ENCODE measurements at regions not wholly inside any gene's neighbourhood (a gene's known extent, or its start where the extent isn't known, plus 50 kb on each side); places are given as distances from the start of the nearest gene placed in this dataset.

- Histone ChIP-seq H3K36me3 (no peaks in the 10 kb centered on the region), H3K9me3 (no peaks in the 10 kb centered on the region), H3K4me1 (no peaks in the 10 kb centered on the region), H3K27ac (no peak overlapping the region), H3K4me3 (no peak overlapping the region), H3K27me3 (no peaks in the 10 kb centered on the region)
- 87 to 90% methylated on average over 6 of the region's 6 CpGs for WGBS, 2 donors (ENCODE audit: low coverage in 1 of 2)
- no peak for DNase-seq
- intact Hi-C loops (cut with DNase I; ENCODE audit: low total_unique reads) = no loop called here
- TF ChIP-seq EP300 (IDR thresholded peaks at IDR 0.05; ENCODE audit: low read depth) (no peak), POLR2AphosphoS5 (IDR thresholded peaks at IDR 0.05) (no peak), POLR2A (IDR thresholded peaks at IDR 0.05) (no peak), CTCF (IDR thresholded peaks at IDR 0.05) (no peak)
- in situ Hi-C loops (cut with MboI; ENCODE audit: low pct_ligation_motif_present in 1 of 4, low pct_unique_long_range_greater_than_20kb in 1 of 4, low sequenced_read_pairs in 3 of 4) = no loop called here
Observed at GRCh38 chr2:220871909-220872308, 700.2 kb downstream of the EPHA4 start.

- Histone ChIP-seq H3K4me3 (no peak overlapping the region), H3K27ac (no peak overlapping the region), H3K27me3 (no peaks in the 10 kb centered on the region), H3K9me3 (no peaks in the 10 kb centered on the region), H3K36me3 (no peaks in the 10 kb centered on the region), H3K4me1 (no peaks in the 10 kb centered on the region)
- TF ChIP-seq EP300 (IDR thresholded peaks at IDR 0.05; ENCODE audit: low read depth) = no peak
- TF ChIP-seq POLR2AphosphoS5 (IDR thresholded peaks at IDR 0.05) = no peak
- no peak for TF ChIP-seq CTCF (IDR thresholded peaks at IDR 0.05)
- TF ChIP-seq POLR2A (IDR thresholded peaks at IDR 0.05) = no peak
- WGBS, 2 donors (ENCODE audit: low coverage in 1 of 2) = 81 to 84% methylated on average over 3 of the region's 3 CpGs
- no peak for DNase-seq
- in situ Hi-C loops (cut with MboI; ENCODE audit: low pct_ligation_motif_present in 1 of 4, low pct_unique_long_range_greater_than_20kb in 1 of 4, low sequenced_read_pairs in 3 of 4) = no loop called here
- intact Hi-C loops (cut with DNase I; ENCODE audit: low total_unique reads) = no loop called here
Observed at GRCh38 chr2:220876080-220876824, 695.9 kb downstream of the EPHA4 start.

- no peaks in the 10 kb centered on the region for H3K9me3 ChIP-seq
- H3K4me3 ChIP-seq = no peak overlapping the region
- H3K27me3 ChIP-seq = no peaks in the 10 kb centered on the region
- intact Hi-C loops (cut with DNase I; ENCODE audit: low total_unique reads) = no loop called here
- DNase-seq = no peak
- no peaks in the 10 kb centered on the region for H3K36me3 ChIP-seq
- no peaks in the 10 kb centered on the region for H3K4me1 ChIP-seq
- WGBS, 2 donors (ENCODE audit: low coverage in 1 of 2) = 71 to 86% methylated on average over 2 of the region's 2 CpGs
- in situ Hi-C loops (cut with MboI; ENCODE audit: low pct_ligation_motif_present in 1 of 4, low pct_unique_long_range_greater_than_20kb in 1 of 4, low sequenced_read_pairs in 3 of 4) = no loop called here
- TF ChIP-seq EP300 (IDR thresholded peaks at IDR 0.05; ENCODE audit: low read depth) (no peak), CTCF (IDR thresholded peaks at IDR 0.05) (no peak), POLR2AphosphoS5 (IDR thresholded peaks at IDR 0.05) (no peak), POLR2A (IDR thresholded peaks at IDR 0.05) (no peak)
- H3K27ac ChIP-seq = no peak overlapping the region
Observed at GRCh38 chr2:220877491-220877890, 694.6 kb downstream of the EPHA4 start.

GRCh38 chr2:220877897-220878296, 694.2 kb downstream of the EPHA4 start:
- H3K4me3 ChIP-seq = no peak overlapping the region
- TF ChIP-seq CTCF (IDR thresholded peaks at IDR 0.05) (no peak), POLR2A (IDR thresholded peaks at IDR 0.05) (no peak), POLR2AphosphoS5 (IDR thresholded peaks at IDR 0.05) (no peak), EP300 (IDR thresholded peaks at IDR 0.05; ENCODE audit: low read depth) (no peak)

More at GRCh38 chr2:220877897-220878296, 694.2 kb downstream of the EPHA4 start:
- intact Hi-C loops (cut with DNase I; ENCODE audit: low total_unique reads) (no loop called here), in situ Hi-C loops (cut with MboI; ENCODE audit: low pct_ligation_motif_present in 1 of 4, low pct_unique_long_range_greater_than_20kb in 1 of 4, low sequenced_read_pairs in 3 of 4) (no loop called here)
- Histone ChIP-seq H3K4me1 (no peaks in the 10 kb centered on the region), H3K27me3 (no peaks in the 10 kb centered on the region), H3K27ac (no peak overlapping the region), H3K36me3 (no peaks in the 10 kb centered on the region), H3K9me3 (no peaks in the 10 kb centered on the region)
- WGBS, 2 donors (ENCODE audit: low coverage in 1 of 2) = 70 to 77% methylated on average over 4 of the region's 4 CpGs
- DNase-seq = no peak

All from transverse colon (tissue), 4 donors.